Stimulated activated naive CD8-positive, alpha-beta T cell treated with anti-CD3 and anti-CD28 coated beads, Interleukin-15, amount 100 ng/mL, for 72 hours (primary cell): ENCODE measurements at regions not wholly inside any gene's neighbourhood (a gene's known extent, or its start where the extent isn't known, plus 50 kb on each side); places are given as distances from the start of the nearest gene placed in this dataset.

Experiments used
- ATAC-seq: fragments of 150-1000 bp; cut with Tn5 transposase; 2 replicates; pipeline ENCODE4 v1.10.0; 2021; ENCODE audit warnings: mild to moderate bottlenecking, moderate library complexity
- DNase-seq, 2 donors: peaks; one replicate each; pipeline ENCODE4 v3.0.0; 2021 to 2022
- H3K27ac Mint-ChIP-seq, 2 donors: one replicate each; pipeline ENCODE4 v1.8.0; 2022; ENCODE audit warnings: mild to moderate bottlenecking in 2 of 2, mixed read lengths in 2 of 2, moderate library complexity in 2 of 2
- H3K27me3 Mint-ChIP-seq: one replicate; pipeline ENCODE4 v1.8.0; 2022; ENCODE audit warnings: mixed read lengths
- H3K4me1 Mint-ChIP-seq: one replicate; pipeline ENCODE4 v1.8.0; 2022; ENCODE audit warnings: mild to moderate bottlenecking, mixed read lengths
- H3K4me3 Mint-ChIP-seq, 2 donors: one replicate each; pipeline ENCODE4 v1.8.0; 2022; ENCODE audit warnings: mild to moderate bottlenecking in 2 of 2, mixed read lengths in 2 of 2, moderate library complexity in 1 of 2
- H3K9me3 Mint-ChIP-seq, 2 donors: one replicate each; pipeline ENCODE4 v1.8.0; 2022; ENCODE audit warnings: mixed read lengths in 2 of 2

- ATAC-seq (no peak), DNase-seq (no peak)
- no peak overlapping the region for H3K27ac Mint-ChIP-seq
- peaks cover 0 to 6% of the 10 kb centered on the region in 2 donors for H3K9me3 Mint-ChIP-seq
- no peaks in the 10 kb centered on the region for H3K4me1 Mint-ChIP-seq
- no peaks in the 10 kb centered on the region for H3K27me3 Mint-ChIP-seq
- H3K4me3 Mint-ChIP-seq, result no peak overlapping the region
Measured at GRCh38 chr4:22031423-22031822, 82.9 kb upstream of the KCNIP4 start.

GRCh38 chr4:22030881-22031280, 82.3 kb upstream of the KCNIP4 start:
- Mint-ChIP-seq H3K4me1 (no peaks in the 10 kb centered on the region), H3K27me3 (no peaks in the 10 kb centered on the region), H3K27ac (no peak overlapping the region), H3K9me3 (peaks cover 0 to 6% of the 10 kb centered on the region in 2 donors), H3K4me3 (no peak overlapping the region)
- DNase-seq, result no peak
- no peak for ATAC-seq

GRCh38 chr4:22030307-22030706, 81.7 kb upstream of the KCNIP4 start:
- DNase-seq (no peak), ATAC-seq (no peak)
- H3K4me1 Mint-ChIP-seq, result no peaks in the 10 kb centered on the region
- no peak overlapping the region for H3K4me3 Mint-ChIP-seq
- H3K9me3 Mint-ChIP-seq, result peaks cover 0 to 6% of the 10 kb centered on the region in 2 donors
- H3K27me3 Mint-ChIP-seq, result no peaks in the 10 kb centered on the region
- H3K27ac Mint-ChIP-seq, result no peak overlapping the region

GRCh38 chr4:22029803-22030202, 81.2 kb upstream of the KCNIP4 start:
- ATAC-seq, result no peak
- Mint-ChIP-seq H3K27ac (no peak overlapping the region), H3K4me1 (no peaks in the 10 kb centered on the region), H3K9me3 (peaks cover 0 to 6% of the 10 kb centered on the region in 2 donors), H3K4me3 (no peak overlapping the region), H3K27me3 (no peaks in the 10 kb centered on the region)
- no peak for DNase-seq

GRCh38 chr4:22021106-22021505, 72.5 kb upstream of the KCNIP4 start:
- DNase-seq, result no peak
- H3K27ac Mint-ChIP-seq, result no peak overlapping the region
- no peaks in the 10 kb centered on the region for H3K27me3 Mint-ChIP-seq
- H3K4me3 Mint-ChIP-seq, result no peak overlapping the region
- H3K4me1 Mint-ChIP-seq, result no peaks in the 10 kb centered on the region
- no peak for ATAC-seq
- peaks cover 0 to 10% of the 10 kb centered on the region in 2 donors for H3K9me3 Mint-ChIP-seq

GRCh38 chr4:22020129-22020528, 71.6 kb upstream of the KCNIP4 start:
- Mint-ChIP-seq H3K27me3 (no peaks in the 10 kb centered on the region), H3K27ac (no peak overlapping the region), H3K9me3 (peaks cover 0 to 10% of the 10 kb centered on the region in 2 donors), H3K4me1 (no peaks in the 10 kb centered on the region), H3K4me3 (no peak overlapping the region)
- no peak for DNase-seq
- no peak for ATAC-seq

- Mint-ChIP-seq H3K27ac (no peak overlapping the region), H3K4me1 (no peaks in the 10 kb centered on the region), H3K9me3 (peaks cover 0 to 10% of the 10 kb centered on the region in 2 donors), H3K27me3 (no peaks in the 10 kb centered on the region), H3K4me3 (no peak overlapping the region)
- ATAC-seq (no peak), DNase-seq (no peak)
Measured at GRCh38 chr4:22019676-22020075, 71.1 kb upstream of the KCNIP4 start.

GRCh38 chr4:22014222-22014741, 65.7 kb upstream of the KCNIP4 start:
- Mint-ChIP-seq H3K4me1 (no peaks in the 10 kb centered on the region), H3K9me3 (no peaks in the 10 kb centered on the region), H3K27me3 (no peaks in the 10 kb centered on the region), H3K4me3 (no peak overlapping the region), H3K27ac (no peak overlapping the region)
- ATAC-seq (no peak), DNase-seq (no peak)

- ATAC-seq, result no peak
- no peak for DNase-seq
- no peaks in the 10 kb centered on the region for H3K27me3 Mint-ChIP-seq
- no peaks in the 10 kb centered on the region for H3K4me1 Mint-ChIP-seq
- H3K9me3 Mint-ChIP-seq, result peaks cover 16 to 18% of the 10 kb centered on the region in 2 donors
- H3K4me3 Mint-ChIP-seq, result no peak overlapping the region
- no peak overlapping the region for H3K27ac Mint-ChIP-seq
Measured at GRCh38 chr4:22003878-22004277, 55.3 kb upstream of the KCNIP4 start.
